Esophagus muscularis mucosa (tissue), 3 donors: ENCODE measurements at regions not wholly inside any gene's neighbourhood (a gene's known extent, or its start where the extent isn't known, plus 50 kb on each side); places are given as distances from the start of the nearest gene placed in this dataset.

Experiments
- CTCF ChIP-seq, 3 experiments: fragments of 200-600 bp in 2 of 3; fragments of 450-650 bp in 1 of 3; sonication (generic) in 2 of 3; IDR thresholded peaks; one replicate each; pipeline ENCODE4 v1.5.1; 2017 to 2019; ENCODE audit warnings: antibody characterized with exemption in 3 of 3, mild to moderate bottlenecking in 2 of 3, moderate library complexity in 1 of 3
- POLR2AphosphoS5 ChIP-seq, 2 donors: sonication (generic); formaldehyde crosslinking; IDR thresholded peaks; one replicate each; pipeline ENCODE4 v1.6.1; 2017; ENCODE audit warnings: antibody characterized with exemption in 2 of 2

DNA sequence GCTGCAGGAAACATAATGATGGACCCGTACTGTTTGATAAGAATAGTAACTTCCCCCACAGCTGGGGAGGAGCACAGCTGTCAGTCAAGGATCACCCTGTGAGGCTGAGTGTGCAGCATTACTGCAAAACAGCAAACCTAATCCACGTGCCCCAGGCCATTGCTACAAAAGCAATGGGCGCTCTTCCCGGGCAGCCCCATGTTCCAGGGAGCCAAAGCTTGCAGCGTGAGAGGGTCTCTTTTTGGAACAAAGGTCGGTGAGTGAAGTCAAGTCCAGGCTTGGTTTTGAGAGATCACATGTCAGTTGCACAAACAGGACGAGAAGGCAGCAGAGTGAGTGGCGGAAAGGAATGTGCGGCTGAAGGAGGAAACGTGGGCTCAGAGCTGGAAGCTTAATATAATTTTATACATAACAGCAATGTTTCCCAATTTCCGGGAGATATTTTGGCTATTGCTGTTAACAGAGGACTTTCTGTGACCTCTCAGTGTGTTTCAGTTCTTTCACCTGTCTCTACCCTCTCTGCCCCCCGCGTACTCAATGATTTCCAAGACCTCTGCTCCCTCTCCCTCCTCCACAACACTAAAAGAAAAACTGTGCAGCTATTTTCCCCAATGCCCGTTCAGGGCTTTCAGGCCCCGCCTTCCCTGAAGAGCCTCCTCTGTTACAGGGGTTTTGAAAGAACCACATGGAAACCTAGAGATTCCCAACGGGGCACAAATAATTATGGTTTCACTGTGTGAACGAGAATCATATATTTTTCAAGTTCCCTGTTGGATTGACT is 128.9 kb downstream of the MTPAP start:
- TF ChIP-seq CTCF (IDR thresholded peaks at IDR 0.05), result no peak
- TF ChIP-seq POLR2AphosphoS5 (IDR thresholded peaks at IDR 0.05), result no peak
